ENCODE measurements at regions not wholly inside any gene's neighbourhood (a gene's known extent, or its start where the extent isn't known, plus 50 kb on each side); places are given as distances from the start of the nearest gene placed in this dataset.

GRCh38 chr15:95228856-95229555, 997.6 kb downstream of the MCTP2 start:
- no peak for TF ChIP-seq POLR2A (IDR thresholded peaks at IDR 0.05)
- no peak for TF ChIP-seq POLR2AphosphoS5 (IDR thresholded peaks at IDR 0.05)
- no peak for TF ChIP-seq CTCF (IDR thresholded peaks at IDR 0.05)
- Histone ChIP-seq H3K36me3 (no peaks in the 10 kb centered on the region), H3K27ac (no peak overlapping the region), H3K4me3 (no peak overlapping the region), H3K27me3 (no peaks in the 10 kb centered on the region), H3K4me1 (no peaks in the 10 kb centered on the region), H3K9me3 (peaks cover 0 to 3% of the 10 kb centered on the region in 2 donors)
- intact Hi-C loops (cut with DNase I; ENCODE audit: low total_unique reads): no loop called here
- DNase-seq (ENCODE audit: low spot score in 2 of 2): no peak

- DNase-seq (ENCODE audit: low spot score in 2 of 2): no peak
- Histone ChIP-seq H3K27ac (no peak overlapping the region), H3K9me3 (peaks cover 14% of the 10 kb centered on the region in 2 donors), H3K4me1 (no peaks in the 10 kb centered on the region), H3K36me3 (no peaks in the 10 kb centered on the region), H3K27me3 (no peaks in the 10 kb centered on the region), H3K4me3 (no peak overlapping the region)
- TF ChIP-seq CTCF (IDR thresholded peaks at IDR 0.05) (no peak), POLR2A (IDR thresholded peaks at IDR 0.05) (no peak), POLR2AphosphoS5 (IDR thresholded peaks at IDR 0.05) (no peak)
- intact Hi-C loops (cut with DNase I; ENCODE audit: low total_unique reads): no loop called here
Observed at GRCh38 chr15:95235033-95235432, 1003.7 kb downstream of the MCTP2 start.

- H3K9me3 ChIP-seq: no peaks in the 10 kb centered on the region
- no peak for DNase-seq (ENCODE audit: low spot score in 2 of 2)
- H3K36me3 ChIP-seq: no peaks in the 10 kb centered on the region
- H3K27ac ChIP-seq: no peak overlapping the region
- no peak overlapping the region for H3K4me3 ChIP-seq
- intact Hi-C loops (cut with DNase I; ENCODE audit: low total_unique reads): no loop called here
- no peaks in the 10 kb centered on the region for H3K4me1 ChIP-seq
- no peaks in the 10 kb centered on the region for H3K27me3 ChIP-seq
- TF ChIP-seq POLR2A (IDR thresholded peaks at IDR 0.05): no peak
- TF ChIP-seq POLR2AphosphoS5 (IDR thresholded peaks at IDR 0.05): peak in 1 of 3 donors; percentile 17
Observed at GRCh38 chr15:95247071-95247984, 1016.0 kb downstream of the MCTP2 start.

- intact Hi-C loops (cut with DNase I; ENCODE audit: low total_unique reads): no loop called here
- no peaks in the 10 kb centered on the region for H3K9me3 ChIP-seq
- TF ChIP-seq POLR2A (IDR thresholded peaks at IDR 0.05) (no peak), POLR2AphosphoS5 (IDR thresholded peaks at IDR 0.05) (no peak), CTCF (IDR thresholded peaks at IDR 0.05) (no peak)
- no peak for DNase-seq (ENCODE audit: low spot score in 2 of 2)
- no peaks in the 10 kb centered on the region for H3K36me3 ChIP-seq
- no peak overlapping the region for H3K27ac ChIP-seq
- H3K27me3 ChIP-seq: no peaks in the 10 kb centered on the region
- no peaks in the 10 kb centered on the region for H3K4me1 ChIP-seq
- H3K4me3 ChIP-seq: no peak overlapping the region
Observed at GRCh38 chr15:95249524-95249923, 1018.2 kb downstream of the MCTP2 start.

GRCh38 chr15:95252404-95252803, 1021.0 kb downstream of the MCTP2 start:
- Histone ChIP-seq H3K4me3 (no peak overlapping the region), H3K36me3 (no peaks in the 10 kb centered on the region), H3K9me3 (no peaks in the 10 kb centered on the region), H3K27me3 (no peaks in the 10 kb centered on the region), H3K27ac (no peak overlapping the region), H3K4me1 (no peaks in the 10 kb centered on the region)
- no peak for TF ChIP-seq CTCF (IDR thresholded peaks at IDR 0.05)
- no peak for TF ChIP-seq POLR2AphosphoS5 (IDR thresholded peaks at IDR 0.05)
- no peak for TF ChIP-seq POLR2A (IDR thresholded peaks at IDR 0.05)
- DNase-seq (ENCODE audit: low spot score in 2 of 2): no peak
- intact Hi-C loops (cut with DNase I; ENCODE audit: low total_unique reads): loop anchor here (5.0 kb wide), 1 partner anchor 995 kb away; no protein-coding TSS in a partner anchor
